DOHH2 (cell line): ENCODE measurements at regions not wholly inside any gene's neighbourhood (a gene's known extent, or its start where the extent isn't known, plus 50 kb on each side); places are given as distances from the start of the nearest gene placed in this dataset.

Source experiments
- H3F3A ChIP-seq: fragments of 200-600 bp; sonication (generic), shearing (Covaris generic); 2 replicates; pipeline ENCODE4 v1.6.0; 2016; ENCODE audit warnings: antibody characterized with exemption, mild to moderate bottlenecking; ENCODE audit not compliant: control insufficient read depth, insufficient read depth
- H3K27ac ChIP-seq: fragments of 200-600 bp; sonication (generic); 2 replicates; pipeline ENCODE4 v1.5.1; 2014; ENCODE audit warnings: low read depth, mild to moderate bottlenecking, low read length, moderate library complexity
- H3K27me3 ChIP-seq: fragments of 200-600 bp; sonication (generic); 2 replicates; pipeline ENCODE4 v1.6.1; 2014; ENCODE audit warnings: mild to moderate bottlenecking, low read length, mixed read lengths; ENCODE audit not compliant: control insufficient read depth
- H3K36me3 ChIP-seq: fragments of 200-600 bp; sonication (generic); 2 replicates; pipeline ENCODE4 v1.6.1; 2014; ENCODE audit warnings: mild to moderate bottlenecking, low read length, moderate library complexity, mixed read lengths; ENCODE audit not compliant: control insufficient read depth
- H3K4me1 ChIP-seq: fragments of 200-600 bp; sonication (generic); 2 replicates; pipeline ENCODE4 v1.6.1; 2014; ENCODE audit warnings: mild to moderate bottlenecking, low read length, mixed read lengths; ENCODE audit not compliant: control insufficient read depth
- H3K4me2 ChIP-seq: fragments of 200-600 bp; sonication (generic); 2 replicates; pipeline ENCODE4 v1.6.0; 2014; ENCODE audit warnings: mild to moderate bottlenecking, low read length, moderate library complexity
- H3K4me3 ChIP-seq: fragments of 200-600 bp; sonication (generic); 2 replicates; pipeline ENCODE4 v1.5.1; 2014; ENCODE audit warnings: mild to moderate bottlenecking, low read length, mixed read lengths
- H3K79me2 ChIP-seq: fragments of 200-600 bp; sonication (generic); 2 replicates; pipeline ENCODE4 v1.6.1; 2014; ENCODE audit warnings: mild to moderate bottlenecking, low read length, mixed read lengths; ENCODE audit not compliant: control insufficient read depth
- H3K9me2 ChIP-seq: fragments of 200-600 bp; sonication (generic); replicated peaks from 2 replicates; pipeline ENCODE4 v1.6.1; 2014; ENCODE audit warnings: mild to moderate bottlenecking, low read length, mixed read lengths; ENCODE audit not compliant: control insufficient read depth
- H3K9me3 ChIP-seq: fragments of 200-600 bp; sonication (generic); 2 replicates; pipeline ENCODE4 v1.6.1; 2014; ENCODE audit warnings: antibody characterized with exemption, low read length, mixed read lengths; ENCODE audit not compliant: control insufficient read depth, insufficient read depth
- H4K20me1 ChIP-seq: fragments of 200-600 bp; sonication (generic); 2 replicates; pipeline ENCODE4 v1.6.0; 2014; ENCODE audit warnings: low read depth, mild to moderate bottlenecking, antibody characterized with exemption, low read length, moderate library complexity; ENCODE audit not compliant: control insufficient read depth, insufficient read depth
- CTCF ChIP-seq: fragments of 200-600 bp; sonication (generic); IDR thresholded peaks from one replicate; pipeline ENCODE4 v1.5.1; 2014; ENCODE audit warnings: antibody characterized with exemption, mild to moderate bottlenecking, low read depth, low read length; ENCODE audit not compliant: poor library complexity, severe bottlenecking
- EZH2phosphoT487 ChIP-seq: fragments of 200-600 bp; sonication (generic); IDR thresholded peaks from 2 replicates; pipeline ENCODE4 v1.6.1; 2017; ENCODE audit warnings: borderline replicate concordance, mild to moderate bottlenecking, antibody characterized with exemption, low read length, moderate library complexity, mixed read lengths

GRCh38 chr10:90458054-90458453, 399.8 kb downstream of the HTR7 start:
- Histone ChIP-seq H3K4me1 (no peaks in the 10 kb centered on the region), H3F3A (no peaks in the 10 kb centered on the region), H3K79me2 (no peaks in the 10 kb centered on the region), H3K36me3 (no peaks in the 10 kb centered on the region), H3K9me3 (no peaks in the 10 kb centered on the region), H3K27ac (no peak overlapping the region), H3K27me3 (no peaks in the 10 kb centered on the region), H3K4me2 (no peak overlapping the region), H3K9me2 (no peaks in the 10 kb centered on the region), H3K4me3 (no peak overlapping the region), H4K20me1 (no peaks in the 10 kb centered on the region)
- TF ChIP-seq EZH2phosphoT487 = no peak
- no peak for TF ChIP-seq CTCF

- H3K9me2 ChIP-seq = no peaks in the 10 kb centered on the region
- H3K27me3 ChIP-seq = no peaks in the 10 kb centered on the region
- no peaks in the 10 kb centered on the region for H4K20me1 ChIP-seq
- H3K79me2 ChIP-seq = no peaks in the 10 kb centered on the region
- no peaks in the 10 kb centered on the region for H3F3A ChIP-seq
- no peak overlapping the region for H3K4me2 ChIP-seq
- TF ChIP-seq CTCF (no peak), EZH2phosphoT487 (no peak)
- no peaks in the 10 kb centered on the region for H3K4me1 ChIP-seq
- H3K27ac ChIP-seq = no peak overlapping the region
- H3K4me3 ChIP-seq = no peak overlapping the region
- H3K36me3 ChIP-seq = no peaks in the 10 kb centered on the region
- H3K9me3 ChIP-seq = no peaks in the 10 kb centered on the region
Measured at GRCh38 chr10:90458571-90458970, 399.3 kb downstream of the HTR7 start.

GRCh38 chr10:90461437-90462155, 396.2 kb downstream of the HTR7 start:
- H3K4me2 ChIP-seq = no peak overlapping the region
- no peaks in the 10 kb centered on the region for H3K79me2 ChIP-seq
- H3K9me3 ChIP-seq = no peaks in the 10 kb centered on the region
- H3K9me2 ChIP-seq = no peaks in the 10 kb centered on the region
- no peaks in the 10 kb centered on the region for H3K4me1 ChIP-seq
- no peaks in the 10 kb centered on the region for H3K36me3 ChIP-seq
- no peaks in the 10 kb centered on the region for H3F3A ChIP-seq
- H3K4me3 ChIP-seq = no peak overlapping the region
- TF ChIP-seq CTCF = no peak
- no peak for TF ChIP-seq EZH2phosphoT487
- H4K20me1 ChIP-seq = no peaks in the 10 kb centered on the region
- no peak overlapping the region for H3K27ac ChIP-seq
- no peaks in the 10 kb centered on the region for H3K27me3 ChIP-seq
